ENCODE measurements at regions not wholly inside any gene's neighbourhood (a gene's known extent, or its start where the extent isn't known, plus 50 kb on each side); places are given as distances from the start of the nearest gene placed in this dataset.

GRCh38 chr2:175620106-175620505 is 382.0 kb downstream of the LNPK start:
- TF ChIP-seq ARID4B (CRISPR knock-in tag; IDR thresholded peaks at IDR 0.05; ENCODE audit: borderline replicate concordance) (no peak), USF2 (CRISPR knock-in tag; IDR thresholded peaks at IDR 0.05) (no peak), CTCF (IDR thresholded peaks at IDR 0.05) (no peak), TP53 (CRISPR knock-in tag; IDR thresholded peaks at IDR 0.05) (no peak), JUN (CRISPR knock-in tag; IDR thresholded peaks at IDR 0.05) (no peak), SP1 (CRISPR knock-in tag; conservative IDR thresholded peaks at IDR 0.05) (no peak), ESRRA (CRISPR knock-in tag; IDR thresholded peaks at IDR 0.05; ENCODE audit: borderline replicate concordance) (no peak), SMAD3 (CRISPR knock-in tag; IDR thresholded peaks at IDR 0.05; ENCODE audit: borderline replicate concordance) (no peak), MAX (CRISPR knock-in tag; IDR thresholded peaks at IDR 0.05) (no peak)
